ENCODE measurements at regions not wholly inside any gene's neighbourhood (a gene's known extent, or its start where the extent isn't known, plus 50 kb on each side); places are given as distances from the start of the nearest gene placed in this dataset.
"Not testable (repeated sequence)": the region's sequence is repeated elsewhere in the genome, so short reads cannot be mapped to it uniquely, and the experiment has no call there.

- Histone ChIP-seq H3K14ac (ENCODE audit: low read length) (no peak overlapping the region), H3K27ac (ENCODE audit: low read depth, low read length) (no peak overlapping the region), H2AFZ (ENCODE audit: insufficient read depth, low read length, poor library complexity) (no peak overlapping the region), H3K79me2 (ENCODE audit: control insufficient read depth, insufficient read depth, low read length, poor library complexity) (no peaks in the 10 kb centered on the region), H3K4ac (ENCODE audit: low read depth, low read length) (no peak overlapping the region), H3K9me3 (ENCODE audit: insufficient read depth, low read depth, low read length) (peaks cover 7% of the 10 kb centered on the region), H3K4me1 (ENCODE audit: control insufficient read depth in 1 of 2, insufficient read depth in 2 of 2, low read length in 2 of 2) (peaks cover 2% of the 10 kb centered on the region in 2 experiments), H3K36me3 (ENCODE audit: control insufficient read depth in 1 of 2, insufficient read depth in 2 of 2, low read length in 2 of 2) (no peaks in the 10 kb centered on the region), H4K91ac (ENCODE audit: low read depth, low read length) (no peak overlapping the region), H3K23ac (ENCODE audit: low read length) (no peak overlapping the region), H3K4me3 (ENCODE audit: low read depth, low read length) (no peak overlapping the region), H2BK5ac (ENCODE audit: low read depth, low read length, poor library complexity) (no peak overlapping the region), H3K4me2 (ENCODE audit: low read length) (no peak overlapping the region), H3K27me3 (ENCODE audit: insufficient read depth, low read length) (no peaks in the 10 kb centered on the region), H3K79me1 (ENCODE audit: low read length) (no peaks in the 10 kb centered on the region), H2BK120ac (ENCODE audit: insufficient read depth, low read length, poor library complexity) (no peak overlapping the region), H3K9ac (ENCODE audit: low read length) (no peak overlapping the region), H2AK5ac (ENCODE audit: low read length) (no peak overlapping the region), H4K12ac (ENCODE audit: low read depth, low read length) (no peak overlapping the region), H3K18ac (ENCODE audit: low read length) (no peak overlapping the region), H2BK12ac (ENCODE audit: low read length) (peak overlapping the region; percentile 30), H4K8ac (ENCODE audit: low read depth, low read length) (no peak overlapping the region)
- WGBS (ENCODE audit: extremely low coverage, insufficient coverage, insufficient read length) = no CpG with 5 or more reads among the region's 9 CpGs
- no peak for DNase-seq
Measured at GRCh38 chr13:109401307-109401706, 385.1 kb downstream of the IRS2 start.

- Histone ChIP-seq H3K79me2 (ENCODE audit: control insufficient read depth, insufficient read depth, low read length, poor library complexity) (no peaks in the 10 kb centered on the region), H4K8ac (ENCODE audit: low read depth, low read length) (no peak overlapping the region), H3K9ac (ENCODE audit: low read length) (no peak overlapping the region), H2BK120ac (ENCODE audit: insufficient read depth, low read length, poor library complexity) (no peak overlapping the region), H3K4me3 (ENCODE audit: low read depth, low read length) (no peak overlapping the region), H2BK12ac (ENCODE audit: low read length) (no peak overlapping the region), H3K79me1 (ENCODE audit: low read length) (no peaks in the 10 kb centered on the region), H3K36me3 (ENCODE audit: control insufficient read depth in 1 of 2, insufficient read depth in 2 of 2, low read length in 2 of 2) (no peaks in the 10 kb centered on the region), H3K9me3 (ENCODE audit: insufficient read depth, low read depth, low read length) (peaks cover 7% of the 10 kb centered on the region), H2BK5ac (ENCODE audit: low read depth, low read length, poor library complexity) (no peak overlapping the region), H3K4me1 (ENCODE audit: control insufficient read depth in 1 of 2, insufficient read depth in 2 of 2, low read length in 2 of 2) (peaks cover 2% of the 10 kb centered on the region in 2 experiments), H2AFZ (ENCODE audit: insufficient read depth, low read length, poor library complexity) (no peak overlapping the region), H3K27ac (ENCODE audit: low read depth, low read length) (no peak overlapping the region), H3K23ac (ENCODE audit: low read length) (no peak overlapping the region), H3K18ac (ENCODE audit: low read length) (no peak overlapping the region), H3K14ac (ENCODE audit: low read length) (no peak overlapping the region), H3K27me3 (ENCODE audit: insufficient read depth, low read length) (no peaks in the 10 kb centered on the region), H4K91ac (ENCODE audit: low read depth, low read length) (no peak overlapping the region), H3K4me2 (ENCODE audit: low read length) (no peak overlapping the region), H3K4ac (ENCODE audit: low read depth, low read length) (no peak overlapping the region), H4K12ac (ENCODE audit: low read depth, low read length) (no peak overlapping the region), H2AK5ac (ENCODE audit: low read length) (no peak overlapping the region)
- DNase-seq = peak in 1 of 2 donors; percentile 49
- WGBS (ENCODE audit: extremely low coverage, insufficient coverage, insufficient read length) = no CpG with 5 or more reads among the region's 11 CpGs
Measured at GRCh38 chr13:109400624-109401257, 385.6 kb downstream of the IRS2 start.

- Histone ChIP-seq H3K18ac (ENCODE audit: low read length) (no peak overlapping the region), H3K79me1 (ENCODE audit: low read length) (no peaks in the 10 kb centered on the region), H2BK120ac (ENCODE audit: insufficient read depth, low read length, poor library complexity) (no peak overlapping the region), H2BK5ac (ENCODE audit: low read depth, low read length, poor library complexity) (no peak overlapping the region), H2BK12ac (ENCODE audit: low read length) (no peak overlapping the region), H4K8ac (ENCODE audit: low read depth, low read length) (no peak overlapping the region), H2AFZ (ENCODE audit: insufficient read depth, low read length, poor library complexity) (no peak overlapping the region), H3K79me2 (ENCODE audit: control insufficient read depth, insufficient read depth, low read length, poor library complexity) (no peaks in the 10 kb centered on the region), H3K36me3 (ENCODE audit: control insufficient read depth in 1 of 2, insufficient read depth in 2 of 2, low read length in 2 of 2) (no peaks in the 10 kb centered on the region), H3K27me3 (ENCODE audit: insufficient read depth, low read length) (no peaks in the 10 kb centered on the region), H3K4me1 (ENCODE audit: control insufficient read depth in 1 of 2, insufficient read depth in 2 of 2, low read length in 2 of 2) (peaks cover 2% of the 10 kb centered on the region in 2 experiments), H3K27ac (ENCODE audit: low read depth, low read length) (no peak overlapping the region), H3K23ac (ENCODE audit: low read length) (no peak overlapping the region), H3K9me3 (ENCODE audit: insufficient read depth, low read depth, low read length) (peaks cover 7% of the 10 kb centered on the region), H2AK5ac (ENCODE audit: low read length) (no peak overlapping the region), H4K12ac (ENCODE audit: low read depth, low read length) (no peak overlapping the region), H3K9ac (ENCODE audit: low read length) (no peak overlapping the region), H4K91ac (ENCODE audit: low read depth, low read length) (no peak overlapping the region), H3K4ac (ENCODE audit: low read depth, low read length) (no peak overlapping the region), H3K14ac (ENCODE audit: low read length) (no peak overlapping the region), H3K4me3 (ENCODE audit: low read depth, low read length) (no peak overlapping the region), H3K4me2 (ENCODE audit: low read length) (no peak overlapping the region)
- WGBS (ENCODE audit: extremely low coverage, insufficient coverage, insufficient read length) = no CpG with 5 or more reads among the region's 11 CpGs
- DNase-seq = peak; percentile 25 to 58
Measured at GRCh38 chr13:109400209-109400608, 386.2 kb downstream of the IRS2 start.

- not testable (repeated sequence) for H4K91ac ChIP-seq (ENCODE audit: low read depth, low read length); H3K4me3 ChIP-seq (ENCODE audit: low read depth, low read length); H2AK5ac ChIP-seq (ENCODE audit: low read length); H2AFZ ChIP-seq (ENCODE audit: insufficient read depth, low read length, poor library complexity); H3K9ac ChIP-seq (ENCODE audit: low read length); H3K36me3 ChIP-seq (ENCODE audit: control insufficient read depth in 1 of 2, insufficient read depth in 2 of 2, low read length in 2 of 2); H4K12ac ChIP-seq (ENCODE audit: low read depth, low read length); H3K18ac ChIP-seq (ENCODE audit: low read length); H2BK120ac ChIP-seq (ENCODE audit: insufficient read depth, low read length, poor library complexity); H3K4me1 ChIP-seq (ENCODE audit: control insufficient read depth in 1 of 2, insufficient read depth in 2 of 2, low read length in 2 of 2); H3K14ac ChIP-seq (ENCODE audit: low read length); H4K8ac ChIP-seq (ENCODE audit: low read depth, low read length); H3K27me3 ChIP-seq (ENCODE audit: insufficient read depth, low read length); H3K4ac ChIP-seq (ENCODE audit: low read depth, low read length); H2BK12ac ChIP-seq (ENCODE audit: low read length); H3K79me2 ChIP-seq (ENCODE audit: control insufficient read depth, insufficient read depth, low read length, poor library complexity); H3K23ac ChIP-seq (ENCODE audit: low read length); H2BK5ac ChIP-seq (ENCODE audit: low read depth, low read length, poor library complexity); H3K9me3 ChIP-seq (ENCODE audit: insufficient read depth, low read depth, low read length); H3K4me2 ChIP-seq (ENCODE audit: low read length); H3K79me1 ChIP-seq (ENCODE audit: low read length); DNase-seq; H3K27ac ChIP-seq (ENCODE audit: low read depth, low read length)
- WGBS (ENCODE audit: extremely low coverage, insufficient coverage, insufficient read length) = no CpG with 5 or more reads among the region's 5 CpGs
Measured at GRCh38 chr13:109398071-109398470, 388.3 kb downstream of the IRS2 start.

Measured in trophoblast cell (in vitro differentiated cells and primary cell).